ENCODE measurements at regions not wholly inside any gene's neighbourhood (a gene's known extent, or its start where the extent isn't known, plus 50 kb on each side); places are given as distances from the start of the nearest gene placed in this dataset.

DNA sequence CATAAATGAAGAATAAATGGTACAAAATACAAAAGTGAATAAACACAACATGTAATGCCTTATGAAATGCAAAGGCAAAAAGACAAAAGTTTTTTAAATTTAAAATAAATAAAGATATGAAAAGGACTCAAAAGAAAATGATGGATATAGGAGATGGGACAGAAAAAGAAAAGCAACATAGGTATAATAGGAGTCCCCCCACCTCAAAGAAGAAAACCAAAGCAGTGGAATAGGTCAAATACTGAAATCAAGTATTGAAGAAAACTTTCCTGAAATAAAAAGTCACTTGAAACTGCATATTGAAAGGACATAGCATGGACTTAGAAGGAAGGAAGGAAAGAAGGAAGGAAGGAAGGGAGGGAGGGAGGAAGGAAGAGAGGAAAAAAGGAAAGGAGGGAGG lies 110.0 kb upstream of the FAM204A start:
- TF ChIP-seq TAF1 (IDR thresholded peaks at IDR 0.05; ENCODE audit: low read depth) (no peak), EGR1 (IDR thresholded peaks at IDR 0.05) (no peak), CREB1 (IDR thresholded peaks at IDR 0.05; ENCODE audit: low read depth) (no peak), CEBPB (IDR thresholded peaks at IDR 0.05) (no peak), EP300 (IDR thresholded peaks at IDR 0.05; ENCODE audit: borderline replicate concordance) (no peak), YY1 (IDR thresholded peaks at IDR 0.05; ENCODE audit: low read depth) (no peak), ZBTB7A (IDR thresholded peaks at IDR 0.05; ENCODE audit: low read depth) (no peak), RAD21 (IDR thresholded peaks at IDR 0.05; ENCODE audit: low read depth) (no peak), TCF12 (IDR thresholded peaks at IDR 0.05; ENCODE audit: low read depth) (no peak), NFIC (IDR thresholded peaks at IDR 0.05) (no peak), FOXM1 (IDR thresholded peaks at IDR 0.05; ENCODE audit: borderline replicate concordance, low read depth) (no peak)
- TF ChIP-seq, protein P1, sequence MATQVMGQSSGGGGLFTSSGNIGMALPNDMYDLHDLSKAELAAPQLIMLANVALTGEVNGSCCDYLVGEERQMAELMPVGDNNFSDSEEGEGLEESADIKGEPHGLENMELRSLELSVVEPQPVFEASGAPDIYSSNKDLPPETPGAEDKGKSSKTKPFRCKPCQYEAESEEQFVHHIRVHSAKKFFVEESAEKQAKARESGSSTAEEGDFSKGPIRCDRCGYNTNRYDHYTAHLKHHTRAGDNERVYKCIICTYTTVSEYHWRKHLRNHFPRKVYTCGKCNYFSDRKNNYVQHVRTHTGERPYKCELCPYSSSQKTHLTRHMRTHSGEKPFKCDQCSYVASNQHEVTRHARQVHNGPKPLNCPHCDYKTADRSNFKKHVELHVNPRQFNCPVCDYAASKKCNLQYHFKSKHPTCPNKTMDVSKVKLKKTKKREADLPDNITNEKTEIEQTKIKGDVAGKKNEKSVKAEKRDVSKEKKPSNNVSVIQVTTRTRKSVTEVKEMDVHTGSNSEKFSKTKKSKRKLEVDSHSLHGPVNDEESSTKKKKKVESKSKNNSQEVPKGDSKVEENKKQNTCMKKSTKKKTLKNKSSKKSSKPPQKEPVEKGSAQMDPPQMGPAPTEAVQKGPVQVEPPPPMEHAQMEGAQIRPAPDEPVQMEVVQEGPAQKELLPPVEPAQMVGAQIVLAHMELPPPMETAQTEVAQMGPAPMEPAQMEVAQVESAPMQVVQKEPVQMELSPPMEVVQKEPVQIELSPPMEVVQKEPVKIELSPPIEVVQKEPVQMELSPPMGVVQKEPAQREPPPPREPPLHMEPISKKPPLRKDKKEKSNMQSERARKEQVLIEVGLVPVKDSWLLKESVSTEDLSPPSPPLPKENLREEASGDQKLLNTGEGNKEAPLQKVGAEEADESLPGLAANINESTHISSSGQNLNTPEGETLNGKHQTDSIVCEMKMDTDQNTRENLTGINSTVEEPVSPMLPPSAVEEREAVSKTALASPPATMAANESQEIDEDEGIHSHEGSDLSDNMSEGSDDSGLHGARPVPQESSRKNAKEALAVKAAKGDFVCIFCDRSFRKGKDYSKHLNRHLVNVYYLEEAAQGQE (IDR thresholded peaks at IDR 0.05; ENCODE audit: low read depth): no peak
- TF ChIP-seq, protein P2, sequence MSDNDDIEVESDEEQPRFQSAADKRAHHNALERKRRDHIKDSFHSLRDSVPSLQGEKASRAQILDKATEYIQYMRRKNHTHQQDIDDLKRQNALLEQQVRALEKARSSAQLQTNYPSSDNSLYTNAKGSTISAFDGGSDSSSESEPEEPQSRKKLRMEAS (IDR thresholded peaks at IDR 0.05): no peak
- TF ChIP-seq, protein P3, sequence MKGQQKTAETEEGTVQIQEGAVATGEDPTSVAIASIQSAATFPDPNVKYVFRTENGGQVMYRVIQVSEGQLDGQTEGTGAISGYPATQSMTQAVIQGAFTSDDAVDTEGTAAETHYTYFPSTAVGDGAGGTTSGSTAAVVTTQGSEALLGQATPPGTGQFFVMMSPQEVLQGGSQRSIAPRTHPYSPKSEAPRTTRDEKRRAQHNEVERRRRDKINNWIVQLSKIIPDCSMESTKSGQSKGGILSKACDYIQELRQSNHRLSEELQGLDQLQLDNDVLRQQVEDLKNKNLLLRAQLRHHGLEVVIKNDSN (IDR thresholded peaks at IDR 0.05): no peak
